Hepatocyte (in vitro differentiated cells): ENCODE measurements at regions not wholly inside any gene's neighbourhood (a gene's known extent, or its start where the extent isn't known, plus 50 kb on each side); places are given as distances from the start of the nearest gene placed in this dataset.

Source experiments
- DNase-seq: peaks from one replicate; pipeline ENCODE4 v3.0.0-alpha.2; 2016; ENCODE audit warnings: low spot score
- H2AFZ ChIP-seq: fragments of 200-600 bp; sonication (generic); 2 replicates; pipeline ENCODE4 v1.6.0; 2016; ENCODE audit warnings: antibody characterized with exemption, mild to moderate bottlenecking
- H3K27ac ChIP-seq: fragments of 200-600 bp; sonication (generic); 2 replicates; pipeline ENCODE4 v1.5.1; 2016; ENCODE audit warnings: mild to moderate bottlenecking
- H3K27me3 ChIP-seq: fragments of 200-600 bp; sonication (generic); 2 replicates; pipeline ENCODE4 v1.6.1; 2016
- H3K36me3 ChIP-seq: fragments of 200-600 bp; sonication (generic); replicated peaks from 2 replicates; pipeline ENCODE4 v1.5.1; 2016; ENCODE audit warnings: low read depth; ENCODE audit not compliant: insufficient read depth
- H3K4me1 ChIP-seq: fragments of 200-600 bp; sonication (generic); 2 replicates; pipeline ENCODE4 v1.5.1; 2016; ENCODE audit warnings: mild to moderate bottlenecking, moderate library complexity; ENCODE audit not compliant: insufficient read depth
- H3K4me2 ChIP-seq: fragments of 200-600 bp; sonication (generic); 2 replicates; pipeline ENCODE4 v1.6.0; 2016
- H3K4me3 ChIP-seq: fragments of 200-600 bp; sonication (generic); 2 replicates; pipeline ENCODE4 v1.5.1; 2016; ENCODE audit warnings: mild to moderate bottlenecking
- H3K79me2 ChIP-seq: fragments of 200-600 bp; sonication (generic); 2 replicates; pipeline ENCODE4 v1.6.0; 2017; ENCODE audit warnings: mild to moderate bottlenecking
- H3K9me2 ChIP-seq: fragments of 200-600 bp; sonication (generic); replicated peaks from 2 replicates; pipeline ENCODE4 v1.6.0; 2017; ENCODE audit warnings: mild to moderate bottlenecking; ENCODE audit not compliant: insufficient read depth
- H3K9me3 ChIP-seq: fragments of 200-600 bp; sonication (generic); 2 replicates; pipeline ENCODE4 v1.5.1; 2016; ENCODE audit warnings: low read depth, mild to moderate bottlenecking
- H4K20me1 ChIP-seq: fragments of 200-600 bp; sonication (generic); 2 replicates; pipeline ENCODE4 v1.6.0; 2016; ENCODE audit warnings: mild to moderate bottlenecking; ENCODE audit not compliant: insufficient read depth, poor library complexity, severe bottlenecking
- CTCF ChIP-seq: fragments of 200-600 bp; sonication (generic); IDR thresholded peaks from 2 replicates; pipeline ENCODE4 v1.5.1; 2016; ENCODE audit warnings: antibody characterized with exemption, mild to moderate bottlenecking; ENCODE audit not compliant: poor library complexity
- EZH2 ChIP-seq: fragments of 200-600 bp; sonication (generic); IDR thresholded peaks from 2 replicates; pipeline ENCODE4 v1.6.1; 2016; ENCODE audit warnings: antibody characterized with exemption, mild to moderate bottlenecking, borderline replicate concordance
- EZH2phosphoT487 ChIP-seq: fragments of 200-600 bp; sonication (generic); IDR thresholded peaks from one replicate; pipeline ENCODE4 v1.6.1; 2018; ENCODE audit warnings: antibody characterized with exemption, mild to moderate bottlenecking, low read depth, moderate library complexity; ENCODE audit not compliant: unreplicated experiment, severe bottlenecking
- WGBS: methylation state at CpG from one replicate; pipeline ENCODE4 v1.1.6; 2016; ENCODE audit warnings: low lambda C conversion rate; ENCODE audit errors: missing lambda C conversion rate; 5-methylcytosine and 5-hydroxymethylcytosine counted together

DNA sequence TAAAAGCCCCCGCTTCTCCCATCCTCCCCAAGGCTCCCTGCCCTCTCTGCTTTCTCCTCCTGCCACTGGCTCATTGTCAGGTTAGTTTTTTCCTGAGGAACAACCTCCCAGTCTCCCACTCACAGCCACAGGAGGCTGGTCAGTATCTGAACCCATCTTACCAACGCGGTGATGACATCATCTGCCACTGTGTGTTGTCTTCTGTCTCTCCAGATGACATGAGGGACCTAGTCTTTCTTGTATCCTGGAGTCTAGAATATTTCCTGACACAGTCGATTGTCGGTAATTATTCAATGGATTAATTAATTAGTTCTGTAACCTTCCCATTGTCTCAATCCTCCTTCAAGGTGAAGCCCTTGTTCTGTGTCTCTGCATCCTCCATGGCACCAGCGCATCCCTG lies 290.2 kb downstream of the GALR1 start:
- TF ChIP-seq CTCF (no peak), EZH2 (no peak), EZH2phosphoT487 (no peak)
- H3K4me1 ChIP-seq: no peaks in the 10 kb centered on the region
- H3K36me3 ChIP-seq: no peaks in the 10 kb centered on the region
- H3K9me3 ChIP-seq: no peaks in the 10 kb centered on the region
- H3K27me3 ChIP-seq: no peaks in the 10 kb centered on the region
- no peak overlapping the region for H3K4me2 ChIP-seq
- DNase-seq: no peak
- H3K9me2 ChIP-seq: no peaks in the 10 kb centered on the region
- H2AFZ ChIP-seq: no peak overlapping the region
- no peak overlapping the region for H3K27ac ChIP-seq
- 95% methylated on average over 6 of the region's 6 CpGs for WGBS
- no peaks in the 10 kb centered on the region for H4K20me1 ChIP-seq
- H3K79me2 ChIP-seq: no peaks in the 10 kb centered on the region
- H3K4me3 ChIP-seq: no peak overlapping the region

DNA sequence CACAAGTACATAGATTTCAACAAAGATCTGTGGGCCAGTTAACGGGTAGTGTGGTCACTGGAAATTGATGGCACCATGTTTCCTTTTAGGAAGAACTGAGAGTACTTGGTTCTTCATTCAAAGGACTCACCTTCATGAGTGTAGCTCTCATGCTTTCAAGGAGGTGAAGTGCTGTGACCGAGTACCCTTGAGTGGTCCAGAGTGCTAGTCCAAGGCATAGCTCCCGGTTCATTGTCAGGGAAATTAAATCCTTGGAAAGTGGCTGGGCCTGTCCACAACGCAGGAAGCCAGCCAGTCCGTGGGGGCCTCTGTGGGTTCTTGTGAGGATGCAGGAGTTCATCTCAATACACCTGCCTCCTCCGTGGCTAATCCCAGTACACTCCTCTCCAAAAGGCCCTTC lies 295.1 kb downstream of the GALR1 start:
- Histone ChIP-seq H3K9me3 (no peaks in the 10 kb centered on the region), H2AFZ (no peak overlapping the region), H4K20me1 (no peaks in the 10 kb centered on the region), H3K36me3 (no peaks in the 10 kb centered on the region), H3K27me3 (no peaks in the 10 kb centered on the region), H3K4me3 (no peak overlapping the region), H3K4me2 (no peak overlapping the region), H3K4me1 (no peaks in the 10 kb centered on the region), H3K27ac (no peak overlapping the region), H3K9me2 (no peaks in the 10 kb centered on the region), H3K79me2 (no peaks in the 10 kb centered on the region)
- no peak for DNase-seq
- 88% methylated on average over 6 of the region's 6 CpGs for WGBS
- TF ChIP-seq EZH2: no peak

GRCh38 chr18:77547757-77548156 lies 298.1 kb downstream of the GALR1 start:
- Histone ChIP-seq H3K79me2 (no peaks in the 10 kb centered on the region), H3K4me2 (no peak overlapping the region), H3K27me3 (no peaks in the 10 kb centered on the region), H3K4me3 (no peak overlapping the region), H3K4me1 (no peaks in the 10 kb centered on the region), H3K36me3 (no peaks in the 10 kb centered on the region), H2AFZ (no peak overlapping the region), H3K9me3 (no peaks in the 10 kb centered on the region), H3K9me2 (no peaks in the 10 kb centered on the region), H3K27ac (peak overlapping the region; percentile 11), H4K20me1 (no peaks in the 10 kb centered on the region)
- 56% methylated on average over 5 of the region's 5 CpGs for WGBS
- peak; percentile 34 for DNase-seq
- TF ChIP-seq EZH2 (no peak), CTCF (no peak), EZH2phosphoT487 (no peak)

GRCh38 chr18:77548790-77549420 lies 299.3 kb downstream of the GALR1 start:
- 90% methylated on average over 8 of the region's 8 CpGs for WGBS
- H4K20me1 ChIP-seq: no peaks in the 10 kb centered on the region
- TF ChIP-seq CTCF (no peak), EZH2phosphoT487 (no peak), EZH2 (no peak)
- H3K4me3 ChIP-seq: no peak overlapping the region
- H2AFZ ChIP-seq: no peak overlapping the region
- H3K9me3 ChIP-seq: no peaks in the 10 kb centered on the region
- no peaks in the 10 kb centered on the region for H3K79me2 ChIP-seq
- H3K4me1 ChIP-seq: no peaks in the 10 kb centered on the region
- no peak overlapping the region for H3K27ac ChIP-seq
- no peaks in the 10 kb centered on the region for H3K36me3 ChIP-seq
- no peak for DNase-seq
- H3K4me2 ChIP-seq: no peak overlapping the region
- H3K27me3 ChIP-seq: no peaks in the 10 kb centered on the region
- no peaks in the 10 kb centered on the region for H3K9me2 ChIP-seq
